Fibroblast of lung (primary cell): ENCODE measurements at regions not wholly inside any gene's neighbourhood (a gene's known extent, or its start where the extent isn't known, plus 50 kb on each side); places are given as distances from the start of the nearest gene placed in this dataset.

Experiments
- EZH2 ChIP-seq: IDR thresholded peaks from 2 replicates; pipeline ENCODE4 v1.5.1; 2012; ENCODE audit warnings: low read length, control low read depth, mild to moderate bottlenecking; ENCODE audit errors: missing control alignments
- TF ChIP-seq, protein P1 (sequence below), 2 donors: IDR thresholded peaks in 1 of 2; conservative IDR thresholded peaks in 1 of 2; 1 replicate in 1 of 2; 2 replicates in 1 of 2; pipeline ENCODE4 v1.5.1; 2011 to 2012; ENCODE audit warnings: low read length in 2 of 2, control low read depth in 1 of 2, inconsistent platforms in 1 of 2, low read depth in 1 of 2, mild to moderate bottlenecking in 1 of 2

DNA sequence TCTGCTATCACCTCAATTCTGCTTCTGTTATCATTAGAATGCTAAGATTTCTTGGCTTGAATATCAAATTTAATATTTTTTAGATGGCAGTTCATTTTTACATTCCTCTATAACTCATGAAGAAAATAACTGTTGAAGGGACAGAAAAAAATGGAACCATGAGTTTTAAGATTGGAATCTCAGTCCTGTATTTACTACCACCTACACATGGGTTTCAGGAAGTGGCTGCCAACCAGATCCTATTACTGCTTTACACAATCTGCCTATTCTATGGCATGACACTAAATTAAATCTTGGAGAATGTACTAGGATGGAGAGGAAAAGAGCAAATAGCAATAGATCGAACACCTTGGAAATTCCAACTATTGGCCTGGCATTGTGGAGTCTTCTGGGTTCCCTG lies 140.8 kb downstream of the DUSP6 start:
- TF ChIP-seq, protein P1, sequence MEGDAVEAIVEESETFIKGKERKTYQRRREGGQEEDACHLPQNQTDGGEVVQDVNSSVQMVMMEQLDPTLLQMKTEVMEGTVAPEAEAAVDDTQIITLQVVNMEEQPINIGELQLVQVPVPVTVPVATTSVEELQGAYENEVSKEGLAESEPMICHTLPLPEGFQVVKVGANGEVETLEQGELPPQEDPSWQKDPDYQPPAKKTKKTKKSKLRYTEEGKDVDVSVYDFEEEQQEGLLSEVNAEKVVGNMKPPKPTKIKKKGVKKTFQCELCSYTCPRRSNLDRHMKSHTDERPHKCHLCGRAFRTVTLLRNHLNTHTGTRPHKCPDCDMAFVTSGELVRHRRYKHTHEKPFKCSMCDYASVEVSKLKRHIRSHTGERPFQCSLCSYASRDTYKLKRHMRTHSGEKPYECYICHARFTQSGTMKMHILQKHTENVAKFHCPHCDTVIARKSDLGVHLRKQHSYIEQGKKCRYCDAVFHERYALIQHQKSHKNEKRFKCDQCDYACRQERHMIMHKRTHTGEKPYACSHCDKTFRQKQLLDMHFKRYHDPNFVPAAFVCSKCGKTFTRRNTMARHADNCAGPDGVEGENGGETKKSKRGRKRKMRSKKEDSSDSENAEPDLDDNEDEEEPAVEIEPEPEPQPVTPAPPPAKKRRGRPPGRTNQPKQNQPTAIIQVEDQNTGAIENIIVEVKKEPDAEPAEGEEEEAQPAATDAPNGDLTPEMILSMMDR (conservative IDR thresholded peaks at IDR 0.05 in 1 of 2, IDR thresholded peaks at IDR 0.05 in 1 of 2; ENCODE audit: low read depth in 1 of 2, low read length in 2 of 2), result no peak
- TF ChIP-seq EZH2, result no peak
